Panc1 (cell line): ENCODE measurements at regions not wholly inside any gene's neighbourhood (a gene's known extent, or its start where the extent isn't known, plus 50 kb on each side); places are given as distances from the start of the nearest gene placed in this dataset.

Source experiments
- ATAC-seq: fragments of 200-7000 bp; cut with Tn5 transposase; 2 replicates; pipeline ENCODE4 v1.9.1; 2020; ENCODE audit warnings: mild to moderate bottlenecking, moderate library complexity
- BruUV-seq: library from RNA; stranded (reverse); fragments of 400-500 nt; replicated peaks from 2 replicates; lab custom pipeline; 2021; lab: Mats Ljungman, UMichigan
- CTCF ChIA-PET: fragments of 300-600 bp; sonication (Branson Sonifier 250); formaldehyde crosslinking; loops from one replicate; lab custom pipeline; 2022; ENCODE audit warnings: antibody characterized with exemption; lab: Charles Lee
- POLR2A ChIA-PET: fragments of 300-600 bp; sonication (Branson Sonifier 250); formaldehyde crosslinking; loops from one replicate; lab custom pipeline; 2022; ENCODE audit warnings: antibody characterized with exemption; lab: Charles Lee
- DNase-seq: peaks from one replicate; pipeline ENCODE4 v3.0.0-alpha.2; 2010; ENCODE audit warnings: low read depth, low spot score
- H3K27ac ChIP-seq: 2 replicates; pipeline ENCODE4 v1.5.1; 2011; ENCODE audit warnings: mild to moderate bottlenecking, low read length, inconsistent platforms
- H3K27me3 ChIP-seq: fragments of 200-500 bp; sonication (Bioruptor generic); 2 replicates; pipeline ENCODE4 v1.6.0; 2014; ENCODE audit warnings: low read length, inconsistent platforms; ENCODE audit not compliant: control insufficient read depth, insufficient read depth
- H3K36me3 ChIP-seq: fragments of 200-500 bp; sonication (Bioruptor generic); 2 replicates; pipeline ENCODE4 v1.5.1; 2014; ENCODE audit warnings: inconsistent platforms, mild to moderate bottlenecking, low read length, moderate library complexity; ENCODE audit not compliant: control insufficient read depth, insufficient read depth
- H3K4me1 ChIP-seq: 2 replicates; pipeline ENCODE4 v1.5.1; 2011; ENCODE audit warnings: inconsistent platforms, mild to moderate bottlenecking, low read length, moderate library complexity; ENCODE audit not compliant: control insufficient read depth, insufficient read depth
- H3K4me3 ChIP-seq, 2 experiments: 2 replicates each; pipeline ENCODE4 v1.5.1; 2011 to 2012; ENCODE audit warnings: low read depth in 2 of 2, low read length in 2 of 2, mild to moderate bottlenecking in 2 of 2, inconsistent platforms in 1 of 2, moderate library complexity in 1 of 2
- H3K9me3 ChIP-seq: fragments of 200-500 bp; sonication (Bioruptor generic); 2 replicates; pipeline ENCODE4 v1.5.1; 2014; ENCODE audit warnings: low read depth, mild to moderate bottlenecking, inconsistent platforms, low read length, moderate library complexity; ENCODE audit not compliant: control insufficient read depth, insufficient read depth
- POLR2AphosphoS5 ChIP-seq: IDR thresholded peaks from 2 replicates; pipeline ENCODE4 v1.6.1; 2012; ENCODE audit warnings: mild to moderate bottlenecking, low read depth, low read length, moderate library complexity
- REST ChIP-seq, 2 experiments: IDR thresholded peaks; 2 replicates each; pipeline ENCODE4 v1.6.1; 2011 to 2012; ENCODE audit warnings: low read depth in 2 of 2, control low read depth in 1 of 2, low read length in 1 of 2, mild to moderate bottlenecking in 1 of 2, moderate library complexity in 1 of 2; ENCODE audit not compliant: insufficient read depth in 1 of 2
- SIN3A ChIP-seq: IDR thresholded peaks from 2 replicates; pipeline ENCODE4 v1.6.1; 2012; ENCODE audit warnings: low read depth, mild to moderate bottlenecking, low read length, moderate library complexity, borderline replicate concordance; ENCODE audit not compliant: insufficient read depth
- TCF7L2 ChIP-seq: IDR thresholded peaks from 2 replicates; pipeline ENCODE4 v1.6.1; 2011; ENCODE audit warnings: mild to moderate bottlenecking, low read depth, low read length, inconsistent platforms
- in situ Hi-C: cut with HindIII; loops from 2 replicates; pipeline ENCODE4 v1.10.0; 2016; ENCODE audit warnings: low sequenced_read_pairs, low pct_unique_long_range_greater_than_20kb
- intact Hi-C: fragments of 100-400 bp; cut with micrococcal nuclease; formaldehyde crosslinking; loops from one replicate; pipeline ENCODE4 v1.10.0; 2022; ENCODE audit not compliant: unreplicated experiment
- TF ChIP-seq, protein P1 (sequence below): fragments of 450-650 bp; IDR thresholded peaks from 2 replicates; pipeline ENCODE4 v1.5.1; 2017; ENCODE audit warnings: mild to moderate bottlenecking

GRCh38 chr6:91941838-91942237 is 1355.0 kb upstream of the MAP3K7 start:
- TF ChIP-seq TCF7L2, result no peak
- no peak for TF ChIP-seq SIN3A
- TF ChIP-seq, protein P1, sequence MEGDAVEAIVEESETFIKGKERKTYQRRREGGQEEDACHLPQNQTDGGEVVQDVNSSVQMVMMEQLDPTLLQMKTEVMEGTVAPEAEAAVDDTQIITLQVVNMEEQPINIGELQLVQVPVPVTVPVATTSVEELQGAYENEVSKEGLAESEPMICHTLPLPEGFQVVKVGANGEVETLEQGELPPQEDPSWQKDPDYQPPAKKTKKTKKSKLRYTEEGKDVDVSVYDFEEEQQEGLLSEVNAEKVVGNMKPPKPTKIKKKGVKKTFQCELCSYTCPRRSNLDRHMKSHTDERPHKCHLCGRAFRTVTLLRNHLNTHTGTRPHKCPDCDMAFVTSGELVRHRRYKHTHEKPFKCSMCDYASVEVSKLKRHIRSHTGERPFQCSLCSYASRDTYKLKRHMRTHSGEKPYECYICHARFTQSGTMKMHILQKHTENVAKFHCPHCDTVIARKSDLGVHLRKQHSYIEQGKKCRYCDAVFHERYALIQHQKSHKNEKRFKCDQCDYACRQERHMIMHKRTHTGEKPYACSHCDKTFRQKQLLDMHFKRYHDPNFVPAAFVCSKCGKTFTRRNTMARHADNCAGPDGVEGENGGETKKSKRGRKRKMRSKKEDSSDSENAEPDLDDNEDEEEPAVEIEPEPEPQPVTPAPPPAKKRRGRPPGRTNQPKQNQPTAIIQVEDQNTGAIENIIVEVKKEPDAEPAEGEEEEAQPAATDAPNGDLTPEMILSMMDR, result no peak
- TF ChIP-seq POLR2AphosphoS5, result no peak
- no peak for TF ChIP-seq REST (IDR thresholded peaks at IDR 0.05; ENCODE audit: insufficient read depth in 1 of 2, low read depth in 2 of 2, low read length in 1 of 2)
- H3K36me3 ChIP-seq, result no peaks in the 10 kb centered on the region
- no peaks in the 10 kb centered on the region for H3K27me3 ChIP-seq
- 0 out of 2 replicates have a peak, but pooled peaks cover 4% of the 10 kb centered on the region for H3K9me3 ChIP-seq
- BruUV-seq, result no TSS peak
- H3K4me3 ChIP-seq, result no peak overlapping the region
- intact Hi-C loops (no loop called here), in situ Hi-C loops (no loop called here)
- no peaks in the 10 kb centered on the region for H3K4me1 ChIP-seq
- DNase-seq, result no peak
- ChIA-PET POLR2A (no interaction called here), CTCF (no interaction called here)
- no peak overlapping the region for H3K27ac ChIP-seq
- no peak for ATAC-seq

- H3K4me1 ChIP-seq, result no peaks in the 10 kb centered on the region
- intact Hi-C loops (no loop called here), in situ Hi-C loops (no loop called here)
- ChIA-PET CTCF (no interaction called here), POLR2A (no interaction called here)
- DNase-seq (no peak), ATAC-seq (no peak)
- no peaks in the 10 kb centered on the region for H3K27me3 ChIP-seq
- TF ChIP-seq POLR2AphosphoS5, result no peak
- TF ChIP-seq, protein P1, result no peak
- TF ChIP-seq SIN3A, result no peak
- TF ChIP-seq REST (IDR thresholded peaks at IDR 0.05; ENCODE audit: insufficient read depth in 1 of 2, low read depth in 2 of 2, low read length in 1 of 2), result no peak
- TF ChIP-seq TCF7L2, result no peak
- H3K27ac ChIP-seq, result no peak overlapping the region
- BruUV-seq, result no TSS peak
- 0 out of 2 replicates have a peak, but pooled peaks cover 4% of the 10 kb centered on the region for H3K9me3 ChIP-seq
- no peaks in the 10 kb centered on the region for H3K36me3 ChIP-seq
- no peak overlapping the region for H3K4me3 ChIP-seq
Observed at GRCh38 chr6:91940801-91941200, 1353.9 kb upstream of the MAP3K7 start.
